HG03135 (cell line): ENCODE measurements at regions not wholly inside any gene's neighbourhood (a gene's known extent, or its start where the extent isn't known, plus 50 kb on each side); places are given as distances from the start of the nearest gene placed in this dataset.

ENCODE experiments used
- ATAC-seq: cut with Tn5 transposase; IDR thresholded peaks from one replicate; pipeline ENCODE4 v1.9.1; 2021; ENCODE audit warnings: mild to moderate bottlenecking, moderate library complexity; ENCODE audit not compliant: unreplicated experiment

GRCh38 chr22:23415490-23415851, 164.6 kb downstream of the IGLL1 start:
- no peak for ATAC-seq

DNA sequence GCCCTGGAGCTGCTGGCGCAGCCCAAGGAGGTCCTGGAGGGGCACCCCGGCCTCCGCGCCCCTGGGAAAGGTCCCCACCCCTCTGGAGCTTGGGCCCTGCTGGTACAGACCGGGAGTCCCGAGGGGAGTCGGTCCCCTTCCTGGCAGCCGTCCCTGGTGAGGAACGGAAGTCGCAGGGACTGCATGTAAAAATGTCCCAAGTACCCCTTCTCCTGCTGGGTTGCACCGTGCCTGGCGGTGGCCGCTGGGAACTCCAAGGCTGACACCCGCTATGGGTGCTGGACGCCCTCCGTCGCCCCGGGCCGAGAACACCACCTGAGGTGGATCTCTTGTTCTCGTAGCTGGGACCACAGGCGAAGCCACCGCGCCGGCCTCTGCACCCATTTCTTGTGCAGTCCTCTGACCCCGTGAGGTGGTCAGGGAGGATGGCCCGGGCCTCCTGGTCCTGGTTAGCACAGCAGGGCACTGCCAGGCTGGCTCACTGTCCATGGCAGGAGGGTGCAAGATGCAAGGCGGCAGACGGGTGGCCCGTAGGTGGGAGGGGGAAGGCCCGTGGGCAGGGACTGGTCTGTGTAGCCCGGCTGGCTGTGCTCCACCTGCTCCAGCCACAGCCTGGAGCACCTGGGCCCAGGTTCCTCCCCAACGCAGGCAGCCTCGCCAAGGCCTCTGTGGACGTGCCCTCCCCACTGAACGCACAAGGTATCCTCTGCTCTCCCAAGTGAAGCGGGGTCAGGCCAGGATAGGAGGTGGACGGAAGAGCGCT, 165.2 kb downstream of the IGLL1 start:
- no peak for ATAC-seq

GRCh38 chr22:23411739-23412138, 168.4 kb downstream of the IGLL1 start:
- no peak for ATAC-seq

GRCh38 chr22:23410411-23410810, 169.7 kb downstream of the IGLL1 start:
- ATAC-seq = no peak

DNA sequence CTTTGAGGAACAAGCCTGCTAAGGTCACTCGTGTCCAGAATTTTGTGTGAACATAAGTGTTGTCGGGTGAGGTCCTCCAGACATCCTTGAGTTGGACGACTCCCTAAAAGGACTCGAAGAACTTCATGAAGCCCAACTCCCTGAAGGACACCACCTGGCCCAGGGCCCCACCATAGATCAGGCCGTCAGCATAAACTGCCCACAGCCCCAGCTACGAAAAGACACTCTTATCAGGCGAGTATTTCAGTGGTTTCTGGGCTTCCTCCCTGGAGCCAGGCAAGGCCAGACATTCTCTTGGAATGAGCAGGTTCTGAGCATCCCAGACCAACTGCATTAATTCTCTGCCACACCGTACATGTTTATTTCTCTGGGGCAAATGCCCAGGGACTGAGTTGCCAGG, 170.1 kb downstream of the IGLL1 start:
- ATAC-seq = no peak

- ATAC-seq = no peak
Observed at GRCh38 chr22:23408321-23408720, 171.8 kb downstream of the IGLL1 start.

DNA sequence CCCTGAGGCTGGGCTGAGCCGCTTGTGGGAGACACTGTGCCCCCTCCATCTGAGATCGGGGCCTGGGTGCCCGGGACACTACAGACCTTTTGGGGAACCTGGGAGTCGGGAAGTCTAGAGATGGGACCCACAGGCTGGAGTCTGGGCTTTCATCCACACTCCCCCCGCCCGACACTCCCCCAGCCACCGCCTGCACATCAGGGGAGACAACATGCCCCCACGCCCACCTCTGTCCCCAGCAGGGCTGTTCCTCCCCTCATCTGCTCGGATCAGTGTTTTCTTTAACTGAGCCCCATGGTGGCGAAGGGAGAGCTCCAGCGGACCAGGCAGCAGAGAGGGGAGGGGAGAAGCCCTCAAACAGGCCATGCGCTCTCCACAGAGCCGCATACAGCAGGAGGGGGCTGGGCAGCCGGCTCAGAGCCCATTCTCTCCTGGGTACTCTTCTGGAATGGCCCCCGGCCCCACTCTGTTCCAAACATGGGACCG, 174.7 kb downstream of the IGLL1 start:
- ATAC-seq = no peak

GRCh38 chr22:23404689-23405365, 175.3 kb downstream of the IGLL1 start:
- no peak for ATAC-seq

DNA sequence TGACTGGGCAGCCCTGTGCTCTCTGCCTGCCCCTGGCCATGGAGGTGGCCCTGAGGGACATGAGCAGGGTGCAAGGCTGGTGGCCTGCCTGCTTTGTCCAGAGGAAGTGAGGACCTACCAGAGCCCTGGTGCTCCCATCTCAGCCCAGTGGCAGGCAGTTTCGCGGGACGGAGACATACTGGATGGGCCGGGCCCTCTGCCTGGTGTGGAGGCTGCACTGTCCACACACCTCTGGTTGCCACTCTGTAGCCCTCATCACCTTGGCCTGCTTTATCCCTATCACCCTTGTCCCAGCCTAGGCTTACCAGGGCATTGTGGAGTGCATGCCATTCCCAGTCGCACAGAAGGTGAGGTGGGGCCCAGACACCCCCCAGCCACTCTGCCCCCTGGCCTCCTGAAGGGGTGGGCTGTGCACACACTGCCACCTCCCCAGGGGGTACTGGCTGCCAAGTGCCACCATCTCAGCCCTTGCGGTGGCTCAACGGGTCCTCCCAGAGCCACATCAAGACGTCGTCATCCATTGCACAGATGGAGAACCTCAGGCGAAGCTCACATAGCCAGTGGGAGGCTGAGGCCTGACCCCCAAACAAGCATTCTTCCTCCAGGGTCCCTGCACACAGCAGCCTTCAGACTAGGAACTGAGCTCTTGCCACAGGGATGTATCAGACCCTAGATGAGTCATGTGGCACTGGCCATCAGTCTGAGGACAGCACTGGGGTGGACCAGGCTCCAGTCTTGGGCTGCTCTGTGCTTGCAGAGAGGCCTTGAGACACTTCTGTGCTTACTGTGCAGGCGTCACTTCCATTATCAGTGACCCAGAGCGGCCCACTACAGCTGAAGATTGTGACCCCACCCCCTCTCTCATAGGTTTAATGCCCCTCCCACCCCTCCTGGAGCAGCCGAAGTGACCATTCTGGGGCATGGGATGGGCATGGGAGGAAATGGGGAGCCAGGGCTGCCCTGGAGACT, 176.1 kb downstream of the IGLL1 start:
- ATAC-seq = no peak

DNA sequence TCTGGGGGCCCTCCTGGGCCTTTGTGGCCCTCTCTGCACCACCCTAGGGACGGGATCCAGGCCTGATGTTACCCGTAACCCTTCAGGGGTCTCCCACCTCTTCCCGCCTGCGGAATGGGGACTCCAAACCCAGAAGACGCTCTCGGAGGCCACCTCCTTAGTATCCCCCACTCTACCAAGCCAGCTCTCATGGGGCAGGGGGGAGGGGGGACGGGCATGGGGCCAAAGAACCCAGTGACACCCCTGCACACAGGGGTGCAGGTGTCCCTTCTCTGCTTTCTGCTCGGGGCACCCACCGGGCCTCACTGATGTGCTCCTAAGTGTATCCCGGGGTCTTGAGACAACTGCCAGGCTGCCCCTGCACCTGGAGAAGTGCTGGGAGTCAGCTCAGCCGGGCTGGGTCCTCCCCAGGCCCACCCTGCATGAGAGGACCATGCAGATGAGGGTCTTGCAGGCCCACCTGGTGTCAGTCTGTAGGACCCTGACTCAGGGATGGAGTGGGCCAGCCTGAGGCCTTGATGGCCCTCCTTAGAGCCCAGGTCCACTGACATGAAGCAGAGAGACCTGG, 176.9 kb downstream of the IGLL1 start:
- no peak for ATAC-seq

DNA sequence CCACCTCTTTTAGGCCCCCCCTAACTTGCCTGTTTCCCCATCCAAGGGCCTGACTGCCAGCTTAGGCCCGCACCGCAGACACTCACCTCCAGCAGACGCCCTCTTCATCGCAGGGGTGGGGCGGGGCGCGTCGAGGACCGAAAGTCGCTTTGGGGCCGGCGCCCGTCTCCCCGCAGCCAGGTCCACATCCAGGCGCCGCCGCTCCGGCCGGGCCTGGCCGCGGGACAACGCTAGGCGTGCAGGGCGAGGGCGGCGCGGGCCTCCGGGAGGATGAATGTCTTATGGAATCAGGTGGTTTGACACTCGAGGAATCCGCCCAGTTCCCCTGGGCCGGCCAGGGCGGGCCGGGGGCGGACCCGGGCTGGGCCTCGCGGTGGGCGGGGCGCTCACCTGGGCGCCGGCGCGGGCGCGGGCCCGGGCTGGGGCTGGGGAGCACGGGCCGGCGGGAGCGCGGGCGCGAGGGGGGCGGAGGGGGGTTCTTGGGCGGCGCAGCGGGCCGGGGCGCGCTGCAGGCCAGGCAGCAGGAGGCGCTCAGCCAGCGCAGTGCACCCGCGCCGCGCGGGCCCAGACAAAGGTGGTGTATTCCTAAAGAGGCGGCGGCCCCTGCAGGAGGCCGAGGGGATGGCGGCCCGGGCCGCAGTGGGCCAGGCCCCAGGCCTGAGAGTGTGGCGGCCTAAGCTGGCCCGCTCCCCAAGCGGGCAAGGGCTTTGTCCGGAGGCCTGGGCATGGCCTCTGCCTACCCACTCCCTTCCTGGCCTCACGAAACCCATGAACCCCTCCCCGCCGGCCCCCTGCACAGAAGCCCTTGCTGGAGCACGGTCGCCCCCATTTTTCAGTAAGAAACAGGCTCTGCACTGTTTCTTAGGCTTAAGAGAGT, 177.6 kb downstream of the IGLL1 start:
- peak; percentile 72 for ATAC-seq

GRCh38 chr22:23401910-23402274, 178.2 kb downstream of the IGLL1 start:
- no peak for ATAC-seq

GRCh38 chr22:23401111-23401909, 178.8 kb downstream of the IGLL1 start:
- ATAC-seq = no peak

DNA sequence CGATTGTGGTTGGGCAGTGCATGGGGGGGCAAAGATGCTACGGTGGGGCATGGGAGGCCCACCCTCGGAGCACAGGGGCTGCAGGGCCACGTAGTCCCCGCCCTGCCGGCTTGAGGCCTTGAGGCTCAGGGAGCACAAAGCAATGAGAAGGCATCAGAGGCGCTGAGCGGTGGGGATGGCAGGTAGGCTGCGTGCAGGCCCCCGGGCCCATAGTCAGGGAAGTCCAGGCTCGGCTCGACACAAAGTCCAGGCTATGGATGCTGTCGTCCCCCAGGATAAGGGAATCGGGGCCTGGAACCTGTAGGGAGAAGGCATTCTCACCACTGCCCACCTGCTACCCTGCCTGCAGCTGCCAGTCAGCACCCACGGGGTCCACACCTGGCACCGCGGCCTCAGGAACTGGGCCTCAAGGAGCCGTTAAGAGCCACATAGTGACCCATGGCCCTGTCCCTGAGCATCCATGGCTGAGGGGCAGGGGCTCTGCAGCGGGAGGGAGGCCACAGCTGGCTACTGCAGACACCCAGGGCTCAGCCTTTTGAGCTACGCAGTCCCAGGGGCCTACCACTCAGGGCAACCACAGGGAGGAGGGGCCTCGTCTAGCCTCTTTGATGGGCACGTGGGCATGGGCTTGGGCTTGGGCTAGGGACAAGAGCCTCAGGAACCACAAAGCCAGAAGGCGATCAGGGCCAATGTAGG, 179.7 kb downstream of the IGLL1 start:
- no peak for ATAC-seq

DNA sequence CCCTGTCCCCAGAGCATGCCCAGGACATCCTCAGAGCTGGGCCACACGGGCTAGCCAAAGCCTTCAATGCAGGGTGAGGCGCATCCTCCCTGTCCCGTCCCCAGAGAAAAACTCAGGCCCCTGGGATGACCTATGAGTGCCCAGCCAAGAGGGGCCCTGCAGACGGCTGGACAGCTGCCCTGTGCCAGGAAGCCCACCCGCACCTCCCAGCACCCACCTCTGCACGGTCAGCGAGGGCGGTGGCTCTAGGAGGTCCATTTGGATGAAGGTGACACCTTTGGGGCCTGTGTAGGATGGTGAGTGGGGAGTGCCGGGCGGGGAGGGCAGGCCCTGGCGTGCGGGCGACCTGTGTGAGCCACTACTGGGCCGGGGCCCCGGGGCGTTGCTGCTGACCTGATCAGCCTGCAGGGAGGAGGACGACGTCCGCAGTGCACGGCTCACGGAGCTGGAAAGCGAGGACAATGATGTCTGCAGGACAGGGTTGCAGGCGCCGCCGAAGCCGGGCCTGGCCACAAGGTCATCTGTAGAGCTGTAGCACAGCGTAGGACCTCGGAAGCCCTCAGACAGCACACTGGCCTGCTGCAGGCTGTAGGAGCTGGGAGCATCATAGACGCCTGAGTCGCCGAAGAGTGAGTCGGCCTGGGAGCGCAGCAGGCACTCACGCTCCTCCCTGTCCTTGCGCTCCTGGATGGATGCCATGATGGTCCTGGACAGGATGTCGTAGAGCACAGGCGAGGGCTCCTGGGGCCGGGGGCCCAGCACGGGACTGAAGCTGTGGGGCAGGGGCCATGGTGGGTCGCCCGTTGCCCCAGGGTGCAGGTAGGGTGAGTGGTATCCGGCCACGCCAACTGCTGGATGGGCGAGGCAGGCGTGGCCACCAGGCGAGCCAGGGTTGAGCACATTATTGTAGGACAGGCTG, 180.5 kb downstream of the IGLL1 start:
- no peak for ATAC-seq

DNA sequence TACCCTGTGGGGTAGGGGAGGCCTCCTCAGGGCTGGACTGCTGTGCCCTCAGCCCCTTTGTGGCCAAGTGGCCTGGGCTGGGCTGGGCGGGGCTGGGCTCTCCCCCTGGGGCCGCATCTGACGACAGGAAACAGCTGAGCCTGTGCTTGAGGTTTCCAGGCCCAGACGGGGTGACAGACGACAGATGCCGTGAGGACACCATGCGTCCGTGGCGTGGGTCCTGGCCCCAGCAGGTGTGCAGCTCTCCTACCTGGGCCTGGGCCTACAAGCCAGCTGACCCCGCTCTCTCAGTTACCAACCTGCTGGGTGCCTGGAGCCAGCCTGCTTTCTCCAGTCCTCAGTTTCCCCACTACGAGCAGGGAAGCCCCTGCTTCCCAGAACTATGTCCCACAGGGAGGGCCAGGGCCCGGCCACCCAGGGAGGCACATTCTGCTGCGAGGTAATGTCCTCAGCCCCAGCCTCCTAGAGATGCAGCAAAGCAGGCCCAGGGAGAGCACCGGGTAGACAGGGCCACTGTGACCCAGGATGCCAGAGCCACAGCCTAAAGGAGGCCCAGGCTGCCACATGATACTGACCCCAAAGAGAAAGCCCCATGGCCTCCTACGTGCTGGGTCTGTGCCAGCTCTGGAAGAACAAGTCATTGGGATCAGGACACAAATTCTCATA, 181.3 kb downstream of the IGLL1 start:
- ATAC-seq = no peak
